ENCODE measurements at regions not wholly inside any gene's neighbourhood (a gene's known extent, or its start where the extent isn't known, plus 50 kb on each side); places are given as distances from the start of the nearest gene placed in this dataset.

DNA sequence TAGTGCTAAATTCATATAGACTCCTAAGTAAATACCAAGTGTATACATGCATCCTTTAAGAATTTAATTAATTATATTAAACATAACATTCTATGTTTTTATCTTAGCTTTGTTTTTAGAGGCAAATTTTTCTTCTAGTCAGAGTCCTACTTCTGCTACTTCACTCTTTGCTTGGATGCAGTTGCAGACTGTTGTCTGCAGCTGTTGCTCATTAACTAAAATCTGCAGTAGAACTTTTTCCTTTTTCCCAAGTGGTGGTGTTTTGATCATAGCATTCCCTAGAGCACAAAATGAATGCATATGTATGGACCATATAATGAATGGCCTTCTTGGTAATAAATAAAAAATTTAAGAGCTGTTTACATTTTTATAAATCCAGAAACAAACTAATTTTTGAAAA lies 198.3 kb downstream of the CASP12 start:
- no peak overlapping the region for H3K4me3 ChIP-seq (replicated peaks in 1 of 2; ENCODE audit: low read depth in 2 of 2, low read length in 2 of 2)
- DNase-seq (ENCODE audit: low read depth in 2 of 2): no peak
- TF ChIP-seq, protein P1, sequence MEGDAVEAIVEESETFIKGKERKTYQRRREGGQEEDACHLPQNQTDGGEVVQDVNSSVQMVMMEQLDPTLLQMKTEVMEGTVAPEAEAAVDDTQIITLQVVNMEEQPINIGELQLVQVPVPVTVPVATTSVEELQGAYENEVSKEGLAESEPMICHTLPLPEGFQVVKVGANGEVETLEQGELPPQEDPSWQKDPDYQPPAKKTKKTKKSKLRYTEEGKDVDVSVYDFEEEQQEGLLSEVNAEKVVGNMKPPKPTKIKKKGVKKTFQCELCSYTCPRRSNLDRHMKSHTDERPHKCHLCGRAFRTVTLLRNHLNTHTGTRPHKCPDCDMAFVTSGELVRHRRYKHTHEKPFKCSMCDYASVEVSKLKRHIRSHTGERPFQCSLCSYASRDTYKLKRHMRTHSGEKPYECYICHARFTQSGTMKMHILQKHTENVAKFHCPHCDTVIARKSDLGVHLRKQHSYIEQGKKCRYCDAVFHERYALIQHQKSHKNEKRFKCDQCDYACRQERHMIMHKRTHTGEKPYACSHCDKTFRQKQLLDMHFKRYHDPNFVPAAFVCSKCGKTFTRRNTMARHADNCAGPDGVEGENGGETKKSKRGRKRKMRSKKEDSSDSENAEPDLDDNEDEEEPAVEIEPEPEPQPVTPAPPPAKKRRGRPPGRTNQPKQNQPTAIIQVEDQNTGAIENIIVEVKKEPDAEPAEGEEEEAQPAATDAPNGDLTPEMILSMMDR (IDR thresholded peaks at IDR 0.05; ENCODE audit: low read depth, low read length): no peak

DNA sequence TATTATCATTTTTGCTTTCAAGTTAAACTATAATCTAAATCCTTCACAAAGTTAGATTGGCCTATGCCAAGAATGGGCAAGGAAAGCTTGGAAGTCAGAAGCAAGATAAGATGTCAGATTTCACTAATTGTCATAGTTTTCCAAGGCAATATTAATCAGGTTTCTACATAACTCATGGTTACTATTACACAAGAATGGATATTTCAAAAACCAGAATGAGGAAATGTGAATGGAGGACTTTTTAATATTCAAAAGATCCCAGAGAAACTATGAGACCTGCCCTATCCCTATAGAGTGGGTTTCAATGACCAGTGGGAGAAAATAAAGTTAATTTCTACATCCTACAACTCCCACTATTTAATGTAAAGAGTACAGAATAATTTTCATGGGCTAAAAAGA lies 203.2 kb downstream of the CASP12 start:
- DNase-seq (ENCODE audit: low read depth in 2 of 2): no peak
- TF ChIP-seq, protein P1 (IDR thresholded peaks at IDR 0.05; ENCODE audit: low read depth, low read length): no peak
- H3K4me3 ChIP-seq (replicated peaks in 1 of 2; ENCODE audit: low read depth in 2 of 2, low read length in 2 of 2): no peak overlapping the region

DNA sequence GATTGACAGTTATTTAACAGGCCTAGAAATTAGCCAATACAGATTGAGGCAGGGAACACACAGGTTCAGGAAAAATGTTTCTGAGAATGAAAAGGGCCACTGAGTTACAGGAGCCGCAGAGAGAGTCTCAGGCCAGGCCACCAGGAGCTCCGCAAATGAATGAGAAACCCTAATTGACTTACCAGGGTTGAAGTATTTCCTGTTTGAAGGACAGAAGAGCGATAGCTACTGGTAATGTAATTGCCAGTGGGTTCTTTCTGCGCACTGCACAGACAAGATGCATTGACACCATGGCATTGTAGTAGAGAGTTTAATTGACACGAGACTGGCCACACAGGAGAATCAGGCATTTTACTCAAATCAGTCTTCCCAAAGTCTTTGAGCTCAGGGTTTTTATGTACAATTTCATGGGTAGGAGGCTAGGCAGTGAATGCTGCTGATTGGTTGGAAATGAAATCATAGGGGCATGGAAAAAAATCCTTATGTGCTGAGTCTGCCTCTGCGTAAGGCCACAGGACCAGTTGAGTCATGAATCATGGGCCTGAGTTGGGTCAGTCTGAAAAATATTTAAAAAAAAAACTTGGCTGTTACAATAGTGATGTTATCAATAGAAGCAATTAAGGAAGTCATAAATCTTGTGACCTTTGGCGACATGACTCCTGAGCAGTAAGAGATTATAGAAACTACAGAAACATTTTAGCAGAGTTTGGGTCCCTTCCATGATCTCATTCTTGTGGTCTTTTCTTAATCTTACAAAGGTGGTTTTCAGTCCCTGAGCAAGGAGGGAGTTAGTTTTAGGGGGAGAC lies 203.8 kb downstream of the CASP12 start:
- DNase-seq (ENCODE audit: low read depth in 2 of 2): peak; percentile 59 to 70
- no peak overlapping the region for H3K4me3 ChIP-seq (replicated peaks in 1 of 2; ENCODE audit: low read depth in 2 of 2, low read length in 2 of 2)
- TF ChIP-seq, protein P1 (IDR thresholded peaks at IDR 0.05; ENCODE audit: low read depth, low read length): no peak

GRCh38 chr11:104692751-104693150 lies 205.5 kb downstream of the CASP12 start:
- no peak overlapping the region for H3K4me3 ChIP-seq (replicated peaks in 1 of 2; ENCODE audit: low read depth in 2 of 2, low read length in 2 of 2)
- no peak for DNase-seq (ENCODE audit: low read depth in 2 of 2)

DNA sequence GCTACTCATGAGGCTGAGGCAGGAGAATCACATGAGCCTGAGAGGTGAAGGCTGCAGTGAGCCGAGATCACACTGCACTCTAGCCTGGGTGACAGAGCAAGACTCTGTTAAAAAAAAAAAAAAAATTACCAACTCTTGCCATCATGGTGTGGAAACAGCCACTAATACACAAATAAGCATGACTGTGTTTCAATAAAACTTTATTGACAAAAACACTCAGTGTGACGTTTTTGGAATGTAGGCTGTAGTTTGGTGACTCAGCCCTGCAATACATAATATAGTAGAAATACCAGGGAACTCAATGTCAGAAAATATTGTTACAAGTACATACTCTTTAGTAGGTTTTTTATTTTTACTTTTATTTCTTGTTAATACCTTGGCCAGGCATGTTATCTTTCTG lies 207.1 kb downstream of the CASP12 start:
- peak in 1 of 2 donors; percentile 13 for DNase-seq (ENCODE audit: low read depth in 2 of 2)
- no peak overlapping the region for H3K4me3 ChIP-seq (replicated peaks in 1 of 2; ENCODE audit: low read depth in 2 of 2, low read length in 2 of 2)
- TF ChIP-seq, protein P1 (IDR thresholded peaks at IDR 0.05; ENCODE audit: low read depth, low read length): no peak

More at GRCh38 chr11:104692751-104693150, 205.5 kb downstream of the CASP12 start:
- TF ChIP-seq, protein P1 (IDR thresholded peaks at IDR 0.05; ENCODE audit: low read depth, low read length): no peak

DNA sequence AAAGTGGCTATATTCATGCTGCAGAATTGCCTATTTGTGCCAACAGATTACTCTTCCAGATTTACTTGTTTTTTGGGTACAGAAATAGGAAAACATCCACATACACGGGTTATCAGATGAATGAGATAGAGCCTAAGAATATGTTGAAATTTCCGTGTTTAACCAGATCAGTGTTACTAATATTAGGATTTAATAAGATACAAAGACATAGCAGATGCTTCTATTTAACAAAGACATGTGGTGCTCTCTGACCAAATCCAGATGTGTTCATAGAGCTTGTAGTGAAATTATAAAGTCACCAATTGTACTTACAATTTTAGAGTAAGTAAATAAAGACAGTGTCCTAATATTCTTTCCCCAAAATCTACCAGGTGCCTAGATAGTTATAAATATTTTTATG lies 208.0 kb downstream of the CASP12 start:
- TF ChIP-seq, protein P1 (IDR thresholded peaks at IDR 0.05; ENCODE audit: low read depth, low read length): no peak
- H3K4me3 ChIP-seq (replicated peaks in 1 of 2; ENCODE audit: low read depth in 2 of 2, low read length in 2 of 2): no peak overlapping the region

More for the DNA sequence above, 208.0 kb downstream of the CASP12 start:
- DNase-seq (ENCODE audit: low read depth in 2 of 2): no peak
